ENCODE measurements at regions not wholly inside any gene's neighbourhood (a gene's known extent, or its start where the extent isn't known, plus 50 kb on each side); places are given as distances from the start of the nearest gene placed in this dataset.
A peak's percentile ranks its signal among the peaks of the same experiment; 100 is the strongest.
"Not testable (repeated sequence)": the region's sequence is repeated elsewhere in the genome, so short reads cannot be mapped to it uniquely, and the experiment has no call there.

GRCh38 chr1:174105086-174105485 is 54.2 kb upstream of the RABGAP1L start:
- TF ChIP-seq CTCF (conservative IDR thresholded peaks at IDR 0.05; ENCODE audit: low read depth) = no peak
- no peak for DNase-seq (ENCODE audit: low spot score)
- POLR2A ChIA-PET (ENCODE audit: low non-redundant PET) = no interaction called here
- no peak overlapping the region for H3K27ac ChIP-seq
- CTCF ChIA-PET = no interaction called here

- POLR2A ChIA-PET (ENCODE audit: low non-redundant PET) = no interaction called here
- CTCF ChIA-PET = interaction anchor here (0.6 kb wide), 3 partner anchors 325 to 541 kb away, joined by 3 to 5 read pairs (median 3); no protein-coding TSS in a partner anchor
- no peak overlapping the region for H3K27ac ChIP-seq
- no peak for TF ChIP-seq CTCF (conservative IDR thresholded peaks at IDR 0.05; ENCODE audit: low read depth)
- DNase-seq (ENCODE audit: low spot score) = no peak
Observed at GRCh38 chr1:174103766-174104165, 55.6 kb upstream of the RABGAP1L start.

- POLR2A ChIA-PET (ENCODE audit: low non-redundant PET); H3K27ac ChIP-seq; DNase-seq (ENCODE audit: low spot score): not testable (repeated sequence)
- CTCF ChIA-PET = interaction anchor here (0.6 kb wide), 1 partner anchor 390 kb away, joined by 4 read pairs; no protein-coding TSS in a partner anchor
Observed at GRCh38 chr1:174101976-174102375, 57.3 kb upstream of the RABGAP1L start.

GRCh38 chr1:174097426-174097825 is 61.9 kb upstream of the RABGAP1L start:
- H3K27ac ChIP-seq = no peak overlapping the region
- no peak for DNase-seq (ENCODE audit: low spot score)
- ChIA-PET POLR2A (ENCODE audit: low non-redundant PET) (no interaction called here), CTCF (no interaction called here)
- TF ChIP-seq CTCF (conservative IDR thresholded peaks at IDR 0.05; ENCODE audit: low read depth) = no peak

- H3K27ac ChIP-seq; POLR2A ChIA-PET (ENCODE audit: low non-redundant PET): not testable (repeated sequence)
- DNase-seq (ENCODE audit: low spot score) = peak; percentile 30
- CTCF ChIA-PET = interaction anchor here (0.6 to 1.4 kb wide), 3 partner anchors 15 to 707 kb away, joined by 3 to 4 read pairs (median 3); no protein-coding TSS in a partner anchor
Observed at GRCh38 chr1:174093789-174094188, 65.5 kb upstream of the RABGAP1L start.

GRCh38 chr1:174090471-174090870 is 68.3 kb upstream of the RC3H1 start:
- no peak for TF ChIP-seq CTCF (conservative IDR thresholded peaks at IDR 0.05; ENCODE audit: low read depth)
- no peak for DNase-seq (ENCODE audit: low spot score)
- no peak overlapping the region for H3K27ac ChIP-seq
- CTCF ChIA-PET = interaction anchor here (0.5 to 0.6 kb wide), 2 partner anchors 519 to 653 kb away, joined by 3 to 4 read pairs; no protein-coding TSS in a partner anchor
- POLR2A ChIA-PET (ENCODE audit: low non-redundant PET) = no interaction called here

- ChIA-PET CTCF (interaction anchor here (0.7 kb wide), 1 partner anchor 182 kb away, joined by 5 read pairs; no protein-coding TSS in a partner anchor), POLR2A (ENCODE audit: low non-redundant PET) (no interaction called here)
- DNase-seq (ENCODE audit: low spot score) = no peak
- no peak for TF ChIP-seq CTCF (conservative IDR thresholded peaks at IDR 0.05; ENCODE audit: low read depth)
- no peak overlapping the region for H3K27ac ChIP-seq
Observed at GRCh38 chr1:174080819-174081218, 58.7 kb upstream of the RC3H1 start.

GRCh38 chr1:174079796-174080195 is 57.6 kb upstream of the RC3H1 start:
- DNase-seq (ENCODE audit: low spot score) = no peak
- POLR2A ChIA-PET (ENCODE audit: low non-redundant PET) = no interaction called here
- no peak overlapping the region for H3K27ac ChIP-seq
- CTCF ChIA-PET = no interaction called here
- no peak for TF ChIP-seq CTCF (conservative IDR thresholded peaks at IDR 0.05; ENCODE audit: low read depth)

- H3K27ac ChIP-seq; DNase-seq (ENCODE audit: low spot score): not testable (repeated sequence)
- ChIA-PET CTCF (interaction anchor here (0.9 kb wide), 1 partner anchor 183 kb away, joined by 3 read pairs; no protein-coding TSS in a partner anchor), POLR2A (ENCODE audit: low non-redundant PET) (interaction anchor here (0.6 kb wide), 1 partner anchor 143 kb away, joined by 4 read pairs; no protein-coding TSS in a partner anchor)
Observed at GRCh38 chr1:174078916-174079315, 56.8 kb upstream of the RC3H1 start.
